ENCODE measurements at regions not wholly inside any gene's neighbourhood (a gene's known extent, or its start where the extent isn't known, plus 50 kb on each side); places are given as distances from the start of the nearest gene placed in this dataset.
A peak's percentile ranks its signal among the peaks of the same experiment; 100 is the strongest.

GRCh38 chr4:162502109-162502508 lies 338.3 kb upstream of the FSTL5 start:
- TF ChIP-seq PKNOX1 (IDR thresholded peaks at IDR 0.05), result no peak
- no peak for TF ChIP-seq ZNF384 (IDR thresholded peaks at IDR 0.05)
- TF ChIP-seq FOXK2 (IDR thresholded peaks at IDR 0.05), result no peak
- no peak for TF ChIP-seq NFRKB (IDR thresholded peaks at IDR 0.05)
- no peak for TF ChIP-seq FOXM1 (IDR thresholded peaks at IDR 0.05; ENCODE audit: borderline replicate concordance)
- no peak for TF ChIP-seq FOXA1 (IDR thresholded peaks at IDR 0.05)
- TF ChIP-seq BHLHE40 (IDR thresholded peaks at IDR 0.05; ENCODE audit: borderline replicate concordance), result no peak
- no peak for TF ChIP-seq CTBP1 (IDR thresholded peaks at IDR 0.05; ENCODE audit: borderline replicate concordance)
- no peak for TF ChIP-seq ELF4 (IDR thresholded peaks at IDR 0.05)
- TF ChIP-seq SP1 (IDR thresholded peaks at IDR 0.05), result no peak
- CTCF ChIA-PET, result no interaction called here

GRCh38 chr4:162499478-162499877 lies 335.7 kb upstream of the FSTL5 start:
- CTCF ChIA-PET, result interaction anchor here (0.6 to 0.8 kb wide), 3 partner anchors 146 to 953 kb away, joined by 3 read pairs; partner anchors contain the start of gene NPY1R

More at GRCh38 chr4:162502109-162502508, 338.3 kb upstream of the FSTL5 start:
- POLR2A ChIA-PET, result no interaction called here
- no peak for DNase-seq (ENCODE audit: extremely low spot score)

GRCh38 chr4:162498168-162498567 lies 334.4 kb upstream of the FSTL5 start:
- POLR2A ChIA-PET, result no interaction called here

More at GRCh38 chr4:162499478-162499877, 335.7 kb upstream of the FSTL5 start:
- peak; percentile 12 for DNase-seq (ENCODE audit: extremely low spot score)
- TF ChIP-seq HDGF (IDR thresholded peaks at IDR 0.05; ENCODE audit: borderline replicate concordance), result no peak
- no peak for TF ChIP-seq FOXM1 (IDR thresholded peaks at IDR 0.05; ENCODE audit: borderline replicate concordance)
- TF ChIP-seq SUZ12 (IDR thresholded peaks at IDR 0.05), result no peak
- no peak for TF ChIP-seq CTBP1 (IDR thresholded peaks at IDR 0.05; ENCODE audit: borderline replicate concordance)
- TF ChIP-seq ELF4 (IDR thresholded peaks at IDR 0.05), result no peak
- no peak for TF ChIP-seq ARNT (IDR thresholded peaks at IDR 0.05)
- no peak for TF ChIP-seq SP1 (IDR thresholded peaks at IDR 0.05)
- no peak for TF ChIP-seq BHLHE40 (IDR thresholded peaks at IDR 0.05; ENCODE audit: borderline replicate concordance)
- TF ChIP-seq L3MBTL2 (conservative IDR thresholded peaks at IDR 0.05), result no peak
- no peak for TF ChIP-seq PKNOX1 (IDR thresholded peaks at IDR 0.05)
- no peak for TF ChIP-seq LEF1 (IDR thresholded peaks at IDR 0.05; ENCODE audit: borderline replicate concordance)
- no peak for TF ChIP-seq FOXK2 (IDR thresholded peaks at IDR 0.05)
- no peak for TF ChIP-seq FOXA1 (IDR thresholded peaks at IDR 0.05)
- TF ChIP-seq TARDBP (IDR thresholded peaks at IDR 0.05), result no peak
- TF ChIP-seq ZNF384 (IDR thresholded peaks at IDR 0.05), result no peak
- TF ChIP-seq NFRKB (IDR thresholded peaks at IDR 0.05), result no peak
- POLR2A ChIA-PET, result no interaction called here

GRCh38 chr4:162497564-162498167 lies 333.9 kb upstream of the FSTL5 start:
- TF ChIP-seq ELF4 (IDR thresholded peaks at IDR 0.05) (no peak), PKNOX1 (IDR thresholded peaks at IDR 0.05) (no peak), FOXA1 (IDR thresholded peaks at IDR 0.05) (no peak), HDGF (IDR thresholded peaks at IDR 0.05; ENCODE audit: borderline replicate concordance) (no peak), ARNT (IDR thresholded peaks at IDR 0.05) (no peak), LEF1 (IDR thresholded peaks at IDR 0.05; ENCODE audit: borderline replicate concordance) (no peak), NFRKB (IDR thresholded peaks at IDR 0.05) (no peak), SUZ12 (IDR thresholded peaks at IDR 0.05) (no peak), CTBP1 (IDR thresholded peaks at IDR 0.05; ENCODE audit: borderline replicate concordance) (no peak), FOXM1 (IDR thresholded peaks at IDR 0.05; ENCODE audit: borderline replicate concordance) (no peak), BHLHE40 (IDR thresholded peaks at IDR 0.05; ENCODE audit: borderline replicate concordance) (no peak), ZNF384 (IDR thresholded peaks at IDR 0.05) (no peak), SP1 (IDR thresholded peaks at IDR 0.05) (no peak), FOXK2 (IDR thresholded peaks at IDR 0.05) (no peak), TARDBP (IDR thresholded peaks at IDR 0.05) (no peak), L3MBTL2 (conservative IDR thresholded peaks at IDR 0.05) (no peak)
- ChIA-PET POLR2A (no interaction called here), CTCF (interaction anchor here (0.6 to 1.0 kb wide), 4 partner anchors 13 to 1046 kb away, joined by 3 to 6 read pairs (median 4); partner anchors contain the start of gene NPY1R)
- peak; percentile 38 for DNase-seq (ENCODE audit: extremely low spot score)

More at GRCh38 chr4:162498168-162498567, 334.4 kb upstream of the FSTL5 start:
- TF ChIP-seq ZNF384 (IDR thresholded peaks at IDR 0.05) (no peak), CTBP1 (IDR thresholded peaks at IDR 0.05; ENCODE audit: borderline replicate concordance) (no peak), FOXM1 (IDR thresholded peaks at IDR 0.05; ENCODE audit: borderline replicate concordance) (no peak), ARNT (IDR thresholded peaks at IDR 0.05) (no peak), ELF4 (IDR thresholded peaks at IDR 0.05) (no peak), LEF1 (IDR thresholded peaks at IDR 0.05; ENCODE audit: borderline replicate concordance) (no peak), SP1 (IDR thresholded peaks at IDR 0.05) (no peak), BHLHE40 (IDR thresholded peaks at IDR 0.05; ENCODE audit: borderline replicate concordance) (no peak), L3MBTL2 (conservative IDR thresholded peaks at IDR 0.05) (no peak), PKNOX1 (IDR thresholded peaks at IDR 0.05) (no peak), HDGF (IDR thresholded peaks at IDR 0.05; ENCODE audit: borderline replicate concordance) (no peak), FOXK2 (IDR thresholded peaks at IDR 0.05) (no peak)
- no peak for DNase-seq (ENCODE audit: extremely low spot score)
- CTCF ChIA-PET, result interaction anchor here (0.6 to 1.0 kb wide), 4 partner anchors 12 to 1045 kb away, joined by 3 to 6 read pairs (median 4); partner anchors contain the start of gene NPY1R

- no peak for TF ChIP-seq FOXA1 (IDR thresholded peaks at IDR 0.05)
- no peak for TF ChIP-seq ELF4 (IDR thresholded peaks at IDR 0.05)
- TF ChIP-seq LEF1 (IDR thresholded peaks at IDR 0.05; ENCODE audit: borderline replicate concordance), result no peak
- TF ChIP-seq ZNF384 (IDR thresholded peaks at IDR 0.05), result no peak
- TF ChIP-seq BHLHE40 (IDR thresholded peaks at IDR 0.05; ENCODE audit: borderline replicate concordance), result no peak
- no peak for TF ChIP-seq L3MBTL2 (conservative IDR thresholded peaks at IDR 0.05)
- TF ChIP-seq PKNOX1 (IDR thresholded peaks at IDR 0.05), result no peak
- no peak for DNase-seq (ENCODE audit: extremely low spot score)
- ChIA-PET CTCF (no interaction called here), POLR2A (no interaction called here)
Observed at GRCh38 chr4:162494935-162495334, 331.1 kb upstream of the FSTL5 start.
